Fibroblast of mammary gland (primary cell): ENCODE measurements at regions not wholly inside any gene's neighbourhood (a gene's known extent, or its start where the extent isn't known, plus 50 kb on each side); places are given as distances from the start of the nearest gene placed in this dataset.

ENCODE experiments used
- DNase-seq: peaks from one replicate; pipeline ENCODE4 v3.0.0-alpha.2; 2010; ENCODE audit warnings: low read depth
- H3K4me3 ChIP-seq: 2 replicates; pipeline ENCODE4 v1.5.1; 2011; ENCODE audit warnings: low read depth, mild to moderate bottlenecking, low read length, moderate library complexity; ENCODE audit not compliant: control insufficient read depth
- TF ChIP-seq, protein P1 (sequence below): conservative IDR thresholded peaks from 2 replicates; pipeline ENCODE4 v1.5.1; 2011; ENCODE audit warnings: low read depth, low read length, inconsistent platforms; ENCODE audit not compliant: control insufficient read depth, insufficient read depth

DNA sequence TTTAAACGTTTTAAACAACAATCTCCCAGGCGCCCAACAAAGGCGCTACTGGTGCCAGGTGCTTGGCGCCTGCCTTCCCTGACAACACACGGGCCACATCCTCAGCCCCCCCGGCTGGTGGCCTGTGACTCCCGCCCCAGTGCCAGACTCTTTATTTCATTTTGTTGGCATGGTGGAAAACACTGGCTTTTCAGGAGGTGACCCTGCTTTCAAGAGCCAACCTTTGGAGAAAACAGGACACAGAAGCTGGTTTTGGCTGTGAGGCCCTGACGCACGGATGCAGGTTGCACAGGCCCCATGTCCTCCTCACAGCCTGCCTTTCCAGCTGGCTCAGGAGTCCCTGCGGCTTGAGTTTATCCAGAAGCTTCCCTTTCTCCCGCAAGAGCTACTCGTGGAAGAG, 100.0 kb downstream of the METRNL start:
- no peak overlapping the region for H3K4me3 ChIP-seq
- TF ChIP-seq, protein P1, sequence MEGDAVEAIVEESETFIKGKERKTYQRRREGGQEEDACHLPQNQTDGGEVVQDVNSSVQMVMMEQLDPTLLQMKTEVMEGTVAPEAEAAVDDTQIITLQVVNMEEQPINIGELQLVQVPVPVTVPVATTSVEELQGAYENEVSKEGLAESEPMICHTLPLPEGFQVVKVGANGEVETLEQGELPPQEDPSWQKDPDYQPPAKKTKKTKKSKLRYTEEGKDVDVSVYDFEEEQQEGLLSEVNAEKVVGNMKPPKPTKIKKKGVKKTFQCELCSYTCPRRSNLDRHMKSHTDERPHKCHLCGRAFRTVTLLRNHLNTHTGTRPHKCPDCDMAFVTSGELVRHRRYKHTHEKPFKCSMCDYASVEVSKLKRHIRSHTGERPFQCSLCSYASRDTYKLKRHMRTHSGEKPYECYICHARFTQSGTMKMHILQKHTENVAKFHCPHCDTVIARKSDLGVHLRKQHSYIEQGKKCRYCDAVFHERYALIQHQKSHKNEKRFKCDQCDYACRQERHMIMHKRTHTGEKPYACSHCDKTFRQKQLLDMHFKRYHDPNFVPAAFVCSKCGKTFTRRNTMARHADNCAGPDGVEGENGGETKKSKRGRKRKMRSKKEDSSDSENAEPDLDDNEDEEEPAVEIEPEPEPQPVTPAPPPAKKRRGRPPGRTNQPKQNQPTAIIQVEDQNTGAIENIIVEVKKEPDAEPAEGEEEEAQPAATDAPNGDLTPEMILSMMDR: no peak
- DNase-seq: no peak

DNA sequence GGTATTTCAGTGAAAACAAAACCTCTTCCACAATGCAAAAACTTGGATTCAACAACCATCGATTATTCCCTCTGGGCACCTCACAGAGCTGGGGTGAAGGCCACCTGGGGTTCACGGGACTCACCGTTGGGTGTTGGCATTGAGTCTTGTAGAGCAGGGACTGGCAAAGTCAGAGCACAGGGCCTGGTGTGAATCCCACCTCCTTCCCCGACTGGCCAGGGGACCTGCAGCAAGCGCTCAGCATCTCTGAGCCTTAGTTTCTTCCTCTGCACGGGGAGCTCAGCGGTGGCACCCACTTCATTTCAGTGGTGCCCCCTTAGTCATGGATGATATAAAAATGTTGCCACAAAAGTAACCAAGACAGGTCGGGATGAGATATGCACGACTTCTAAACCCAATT, 100.4 kb downstream of the METRNL start:
- DNase-seq: no peak
- TF ChIP-seq, protein P1: no peak
- no peak overlapping the region for H3K4me3 ChIP-seq

DNA sequence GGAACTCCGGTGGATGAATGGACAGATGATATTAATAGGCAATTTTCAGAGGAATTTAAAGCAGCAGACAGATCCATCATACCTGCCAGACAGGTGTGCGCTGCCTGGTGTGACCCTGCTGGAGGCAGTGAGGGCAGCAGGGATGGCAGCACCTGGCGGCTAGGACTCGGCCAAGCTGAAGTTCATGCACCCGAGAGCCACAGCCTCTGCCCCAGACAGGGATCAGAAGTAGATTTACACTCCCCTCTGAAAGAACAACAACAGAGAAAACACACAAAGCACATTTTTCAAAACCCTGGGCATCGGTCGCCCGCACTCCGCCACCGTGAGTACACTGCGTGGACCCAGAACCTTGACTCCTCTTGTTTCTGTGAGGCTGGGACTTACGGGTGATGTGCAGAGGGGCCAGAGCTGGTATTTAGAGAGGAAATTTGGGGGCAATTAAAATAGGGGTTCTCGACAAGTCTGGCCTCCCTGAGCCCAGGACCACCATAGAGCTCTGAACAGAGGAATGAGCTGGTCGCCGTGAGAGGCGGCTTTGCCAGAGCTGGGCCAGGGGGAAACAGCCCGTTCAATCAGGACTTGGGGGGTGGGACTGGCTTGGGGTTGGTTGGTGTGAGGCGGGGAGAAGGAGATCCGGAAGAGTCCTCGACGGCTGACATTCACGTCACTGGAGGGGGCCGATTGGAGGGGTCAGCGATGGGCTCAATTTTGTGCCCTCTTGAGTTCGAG, 101.0 kb downstream of the METRNL start:
- TF ChIP-seq, protein P1: no peak

DNA sequence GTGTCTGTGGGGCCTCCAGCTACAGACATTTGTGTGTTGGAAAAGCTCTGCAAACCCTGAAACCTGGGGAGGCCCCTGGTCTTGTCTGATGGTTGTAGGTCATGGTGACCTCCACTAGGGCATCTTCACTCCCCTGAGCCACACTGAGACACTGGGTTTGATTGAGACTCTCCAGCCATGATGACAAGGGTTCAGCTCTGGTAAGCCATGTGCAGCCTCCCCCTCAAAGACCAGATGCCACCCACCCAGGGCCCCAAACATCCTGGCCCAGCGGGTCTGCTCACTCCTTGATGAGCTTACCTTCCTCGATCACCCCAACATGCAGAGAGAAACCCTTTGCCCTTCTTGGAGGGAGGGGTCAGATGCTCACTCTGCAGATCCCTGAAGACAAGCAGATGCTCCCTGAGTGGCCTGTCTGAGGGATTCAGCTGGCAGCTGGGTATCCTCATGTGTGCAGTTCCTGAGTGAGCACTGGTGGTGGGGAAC, 101.6 kb downstream of the METRNL start:
- DNase-seq: no peak

More for the DNA sequence above, 101.0 kb downstream of the METRNL start:
- no peak overlapping the region for H3K4me3 ChIP-seq
- DNase-seq: no peak

DNA sequence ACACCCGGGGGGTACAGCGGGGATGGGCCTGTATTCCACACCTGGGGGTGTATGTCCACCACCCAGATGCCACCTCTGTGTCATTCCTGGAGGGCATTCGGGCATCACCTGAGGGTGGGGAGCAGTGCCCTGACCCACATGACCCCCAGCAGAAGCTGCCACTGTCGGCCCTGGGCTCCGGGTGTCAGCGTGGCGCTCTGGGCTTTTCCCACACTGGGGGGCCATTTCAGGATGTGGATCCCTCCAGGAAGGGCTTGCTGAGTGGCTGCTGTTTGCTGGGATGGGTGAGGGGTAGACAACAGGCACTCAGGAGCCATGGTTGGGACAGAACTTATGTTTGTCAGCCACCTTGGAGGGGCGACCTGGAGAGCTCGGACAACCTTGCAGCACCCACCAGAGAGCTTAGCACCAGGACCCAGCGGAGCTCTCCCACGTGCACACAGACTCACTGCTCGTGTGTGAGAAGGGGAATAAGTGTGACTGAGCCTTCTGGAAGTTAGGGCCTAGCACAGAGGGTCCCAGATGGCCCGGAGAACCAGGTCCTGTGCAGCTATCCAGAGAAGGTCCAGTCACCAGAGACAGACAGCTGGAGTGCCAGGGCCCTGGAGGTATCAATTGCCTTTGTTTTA, 102.7 kb downstream of the METRNL start:
- no peak for DNase-seq
- H3K4me3 ChIP-seq: no peak overlapping the region
- TF ChIP-seq, protein P1: no peak

More for the DNA sequence above, 101.6 kb downstream of the METRNL start:
- TF ChIP-seq, protein P1: no peak
- H3K4me3 ChIP-seq: no peak overlapping the region

DNA sequence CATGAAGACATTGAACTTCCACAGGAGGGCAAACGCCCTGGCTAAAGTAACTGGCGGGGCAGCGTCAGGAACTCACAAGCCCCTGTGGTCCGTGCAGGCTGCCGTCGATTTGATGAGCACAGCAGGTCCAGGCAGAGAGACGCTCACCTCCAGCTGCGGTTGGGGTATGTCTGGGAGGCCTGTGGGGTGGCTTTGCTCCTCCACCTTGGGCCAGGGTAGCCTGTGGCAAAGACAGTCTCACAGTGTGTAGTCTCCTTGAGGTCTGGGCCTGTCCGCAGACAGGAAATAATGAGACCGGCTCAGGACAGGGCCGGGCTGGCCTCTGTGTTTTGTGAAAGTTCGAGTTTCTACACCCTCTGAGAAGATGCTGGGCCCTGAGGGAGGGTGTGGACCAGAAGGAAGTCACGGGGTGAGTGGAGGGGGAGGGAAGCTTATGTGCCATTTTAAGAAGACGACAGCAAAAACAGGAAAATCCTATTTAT, 103.3 kb downstream of the METRNL start:
- no peak overlapping the region for H3K4me3 ChIP-seq
- TF ChIP-seq, protein P1: no peak
- no peak for DNase-seq
